Mammary epithelial cell (primary cell): ENCODE measurements at regions not wholly inside any gene's neighbourhood (a gene's known extent, or its start where the extent isn't known, plus 50 kb on each side); places are given as distances from the start of the nearest gene placed in this dataset.

Experiments
- CTCF ChIP-seq, 2 donors: IDR thresholded peaks in 1 of 2; conservative IDR thresholded peaks in 1 of 2; 2 replicates each; pipeline ENCODE4 v1.5.1; 2011 to 2012; ENCODE audit warnings: inconsistent platforms in 2 of 2, low read length in 2 of 2, mild to moderate bottlenecking in 2 of 2, control low read depth in 1 of 2, low read depth in 1 of 2; ENCODE audit not compliant: insufficient read depth in 1 of 2; ENCODE audit errors: extremely low read depth in 1 of 2
- EZH2 ChIP-seq: IDR thresholded peaks from 2 replicates; pipeline ENCODE4 v1.6.1; 2012; ENCODE audit warnings: low read length, inconsistent platforms, borderline replicate concordance

GRCh38 chr3:84109911-84110310, 848.9 kb upstream of the CADM2 start:
- TF ChIP-seq CTCF (conservative IDR thresholded peaks at IDR 0.05 in 1 of 2, IDR thresholded peaks at IDR 0.05 in 1 of 2; ENCODE audit: extremely low read depth in 1 of 2, insufficient read depth in 1 of 2, low read depth in 1 of 2, low read length in 2 of 2) (no peak), EZH2 (no peak)
